ENCODE measurements at regions not wholly inside any gene's neighbourhood (a gene's known extent, or its start where the extent isn't known, plus 50 kb on each side); places are given as distances from the start of the nearest gene placed in this dataset.

DNA sequence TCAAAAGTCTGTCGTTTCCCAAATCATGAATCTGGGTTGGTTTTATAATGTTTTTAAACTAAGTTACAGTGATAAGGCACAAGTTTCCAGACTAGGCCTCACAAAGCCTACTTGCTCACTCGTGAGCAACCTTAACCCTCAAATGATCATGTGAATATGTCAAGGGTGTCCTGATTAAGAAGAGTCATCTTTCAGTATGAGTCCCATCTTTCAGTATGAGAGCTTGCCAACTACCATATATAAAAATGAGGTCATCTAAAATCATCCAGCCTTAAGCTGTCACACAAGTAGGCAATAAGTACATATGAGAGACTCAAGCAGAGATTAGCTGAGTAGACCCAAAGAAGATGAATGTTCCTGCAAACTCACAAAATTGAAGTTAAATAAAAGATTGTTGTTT lies 668.4 kb upstream of the FAM174A start:
- no peaks in the 10 kb centered on the region for H3K4me1 ChIP-seq (ENCODE audit: insufficient read depth, low read length)
- TF ChIP-seq EZH2 (IDR thresholded peaks at IDR 0.05; ENCODE audit: borderline replicate concordance, low read depth, low read length, severe bottlenecking), result no peak
- TF ChIP-seq, protein P1, sequence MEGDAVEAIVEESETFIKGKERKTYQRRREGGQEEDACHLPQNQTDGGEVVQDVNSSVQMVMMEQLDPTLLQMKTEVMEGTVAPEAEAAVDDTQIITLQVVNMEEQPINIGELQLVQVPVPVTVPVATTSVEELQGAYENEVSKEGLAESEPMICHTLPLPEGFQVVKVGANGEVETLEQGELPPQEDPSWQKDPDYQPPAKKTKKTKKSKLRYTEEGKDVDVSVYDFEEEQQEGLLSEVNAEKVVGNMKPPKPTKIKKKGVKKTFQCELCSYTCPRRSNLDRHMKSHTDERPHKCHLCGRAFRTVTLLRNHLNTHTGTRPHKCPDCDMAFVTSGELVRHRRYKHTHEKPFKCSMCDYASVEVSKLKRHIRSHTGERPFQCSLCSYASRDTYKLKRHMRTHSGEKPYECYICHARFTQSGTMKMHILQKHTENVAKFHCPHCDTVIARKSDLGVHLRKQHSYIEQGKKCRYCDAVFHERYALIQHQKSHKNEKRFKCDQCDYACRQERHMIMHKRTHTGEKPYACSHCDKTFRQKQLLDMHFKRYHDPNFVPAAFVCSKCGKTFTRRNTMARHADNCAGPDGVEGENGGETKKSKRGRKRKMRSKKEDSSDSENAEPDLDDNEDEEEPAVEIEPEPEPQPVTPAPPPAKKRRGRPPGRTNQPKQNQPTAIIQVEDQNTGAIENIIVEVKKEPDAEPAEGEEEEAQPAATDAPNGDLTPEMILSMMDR (IDR thresholded peaks at IDR 0.05; ENCODE audit: borderline replicate concordance, extremely low read depth, low read length, poor library complexity, severe bottlenecking), result no peak
- no peak overlapping the region for H3K4me3 ChIP-seq (ENCODE audit: low read depth in 1 of 2, low read length in 2 of 2)
- no peak overlapping the region for H3K4me2 ChIP-seq (ENCODE audit: insufficient read depth, low read length)
- H4K20me1 ChIP-seq (ENCODE audit: insufficient read depth, low read length), result no peaks in the 10 kb centered on the region
- no peaks in the 10 kb centered on the region for H3K79me2 ChIP-seq (ENCODE audit: insufficient read depth, low read length)
- H3K9ac ChIP-seq (ENCODE audit: low read depth, low read length), result no peak overlapping the region
- H3K27me3 ChIP-seq (ENCODE audit: insufficient read depth, low read length, poor library complexity), result no peaks in the 10 kb centered on the region
- no peak overlapping the region for H3K27ac ChIP-seq (ENCODE audit: low read length)
- H2AFZ ChIP-seq (ENCODE audit: low read depth, low read length), result no peak overlapping the region
- DNase-seq (no peak), ATAC-seq (ENCODE audit: insufficient read depth, low read depth) (no peak)
- H3K36me3 ChIP-seq (ENCODE audit: insufficient read depth, low read length), result no peaks in the 10 kb centered on the region
- H3K9me3 ChIP-seq (ENCODE audit: insufficient read depth, low read length, severe bottlenecking), result no peaks in the 10 kb centered on the region

DNA sequence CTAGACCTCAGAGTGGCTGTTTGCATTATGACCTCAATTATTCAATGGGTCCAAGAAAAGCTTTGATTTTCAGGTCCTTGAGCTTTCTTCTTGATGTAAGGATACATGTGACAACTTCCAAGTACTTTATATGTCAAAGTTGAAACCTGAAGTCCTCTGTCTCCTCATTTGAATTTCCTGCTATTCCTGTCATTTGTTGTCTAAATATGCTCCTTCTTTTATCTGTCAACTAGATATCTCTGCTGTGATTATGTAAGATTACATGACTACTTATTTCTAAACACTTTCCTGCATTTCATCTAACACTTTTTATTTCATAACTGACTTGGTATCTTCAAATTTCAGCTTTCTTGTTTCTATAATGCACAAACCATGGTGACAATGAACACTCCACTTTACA lies 670.0 kb upstream of the FAM174A start:
- H2AFZ ChIP-seq (ENCODE audit: low read depth, low read length), result no peak overlapping the region
- no peaks in the 10 kb centered on the region for H3K79me2 ChIP-seq (ENCODE audit: insufficient read depth, low read length)
- no peak overlapping the region for H3K4me3 ChIP-seq (ENCODE audit: low read depth in 1 of 2, low read length in 2 of 2)
- H4K20me1 ChIP-seq (ENCODE audit: insufficient read depth, low read length), result no peaks in the 10 kb centered on the region
- no peaks in the 10 kb centered on the region for H3K9me3 ChIP-seq (ENCODE audit: insufficient read depth, low read length, severe bottlenecking)
- no peak for TF ChIP-seq EZH2 (IDR thresholded peaks at IDR 0.05; ENCODE audit: borderline replicate concordance, low read depth, low read length, severe bottlenecking)
- TF ChIP-seq, protein P1 (IDR thresholded peaks at IDR 0.05; ENCODE audit: borderline replicate concordance, extremely low read depth, low read length, poor library complexity, severe bottlenecking), result no peak
- no peaks in the 10 kb centered on the region for H3K36me3 ChIP-seq (ENCODE audit: insufficient read depth, low read length)
- no peak overlapping the region for H3K4me2 ChIP-seq (ENCODE audit: insufficient read depth, low read length)
- no peak for DNase-seq
- H3K4me1 ChIP-seq (ENCODE audit: insufficient read depth, low read length), result no peaks in the 10 kb centered on the region
- H3K27ac ChIP-seq (ENCODE audit: low read length), result no peak overlapping the region
- ATAC-seq (ENCODE audit: insufficient read depth, low read depth), result no peak
- H3K9ac ChIP-seq (ENCODE audit: low read depth, low read length), result no peak overlapping the region
- no peaks in the 10 kb centered on the region for H3K27me3 ChIP-seq (ENCODE audit: insufficient read depth, low read length, poor library complexity)

DNA sequence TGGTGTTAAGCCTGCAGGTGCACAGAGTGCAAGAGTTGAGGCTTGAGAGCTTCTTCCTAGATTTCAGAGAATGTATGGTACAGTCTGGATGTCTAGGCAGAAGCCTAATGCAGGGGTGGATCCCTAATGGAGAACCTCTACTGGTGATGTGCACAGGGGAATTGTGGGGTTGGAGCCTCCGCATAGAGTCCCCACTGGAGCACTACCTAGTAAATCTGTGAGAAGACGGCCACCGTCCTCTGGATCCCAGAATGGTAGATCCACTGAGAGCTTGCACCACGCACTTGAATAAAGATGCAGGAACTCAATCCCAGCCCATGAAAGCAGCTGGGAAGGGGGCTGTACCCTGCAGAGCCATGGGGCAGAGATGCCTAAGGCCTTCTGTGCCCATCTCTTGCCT lies 699.4 kb upstream of the FAM174A start:
- no peak for ATAC-seq (ENCODE audit: insufficient read depth, low read depth)
- H3K27me3 ChIP-seq (ENCODE audit: insufficient read depth, low read length, poor library complexity), result no peaks in the 10 kb centered on the region
- no peaks in the 10 kb centered on the region for H3K79me2 ChIP-seq (ENCODE audit: insufficient read depth, low read length)

More for the DNA sequence above, 699.4 kb upstream of the FAM174A start:
- TF ChIP-seq EZH2 (IDR thresholded peaks at IDR 0.05; ENCODE audit: borderline replicate concordance, low read depth, low read length, severe bottlenecking), result no peak
- TF ChIP-seq, protein P1 (IDR thresholded peaks at IDR 0.05; ENCODE audit: borderline replicate concordance, extremely low read depth, low read length, poor library complexity, severe bottlenecking), result no peak
- Histone ChIP-seq H3K9me3 (ENCODE audit: insufficient read depth, low read length, severe bottlenecking) (no peaks in the 10 kb centered on the region), H3K27ac (ENCODE audit: low read length) (no peak overlapping the region), H3K4me1 (ENCODE audit: insufficient read depth, low read length) (no peaks in the 10 kb centered on the region), H2AFZ (ENCODE audit: low read depth, low read length) (no peak overlapping the region), H4K20me1 (ENCODE audit: insufficient read depth, low read length) (no peaks in the 10 kb centered on the region), H3K4me3 (ENCODE audit: low read depth in 1 of 2, low read length in 2 of 2) (no peak overlapping the region), H3K36me3 (ENCODE audit: insufficient read depth, low read length) (no peaks in the 10 kb centered on the region), H3K9ac (ENCODE audit: low read depth, low read length) (no peak overlapping the region), H3K4me2 (ENCODE audit: insufficient read depth, low read length) (no peak overlapping the region)
- no peak for DNase-seq
